GM19467 (cell line): ENCODE measurements at regions not wholly inside any gene's neighbourhood (a gene's known extent, or its start where the extent isn't known, plus 50 kb on each side); places are given as distances from the start of the nearest gene placed in this dataset.
"Not testable (repeated sequence)": the region's sequence is repeated elsewhere in the genome, so short reads cannot be mapped to it uniquely, and the experiment has no call there.

Experiments
- ATAC-seq: cut with Tn5 transposase; IDR thresholded peaks from one replicate; pipeline ENCODE4 v1.9.1; 2021; ENCODE audit warnings: mild to moderate bottlenecking, moderate library complexity; ENCODE audit not compliant: unreplicated experiment

DNA sequence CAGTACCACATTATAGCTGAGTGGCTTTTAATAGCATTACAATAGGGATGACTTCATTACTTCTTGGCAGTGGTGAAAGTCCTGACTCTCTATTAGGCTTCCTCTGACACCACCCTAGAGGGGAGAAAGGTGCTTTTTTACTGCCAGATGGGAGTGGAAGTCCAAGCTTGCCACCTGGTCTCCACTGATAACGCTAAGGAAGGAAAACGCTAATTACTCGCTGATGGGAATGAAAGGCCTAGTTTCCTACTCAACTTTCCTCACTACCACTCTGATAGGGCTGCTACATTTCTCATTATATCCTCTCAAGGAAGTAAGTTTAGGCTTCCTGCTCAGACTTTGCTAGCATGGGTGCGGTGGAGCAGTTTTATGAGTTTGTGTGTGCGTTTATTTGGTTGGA, 62.3 kb upstream of the PAGE3 start:
- no peak for ATAC-seq

- ATAC-seq: no peak
Measured at GRCh38 chrX:55335296-55335695, 70.6 kb upstream of the PAGE3 start.

GRCh38 chrX:55336176-55336575, 71.5 kb upstream of the PAGE3 start:
- ATAC-seq: no peak

DNA sequence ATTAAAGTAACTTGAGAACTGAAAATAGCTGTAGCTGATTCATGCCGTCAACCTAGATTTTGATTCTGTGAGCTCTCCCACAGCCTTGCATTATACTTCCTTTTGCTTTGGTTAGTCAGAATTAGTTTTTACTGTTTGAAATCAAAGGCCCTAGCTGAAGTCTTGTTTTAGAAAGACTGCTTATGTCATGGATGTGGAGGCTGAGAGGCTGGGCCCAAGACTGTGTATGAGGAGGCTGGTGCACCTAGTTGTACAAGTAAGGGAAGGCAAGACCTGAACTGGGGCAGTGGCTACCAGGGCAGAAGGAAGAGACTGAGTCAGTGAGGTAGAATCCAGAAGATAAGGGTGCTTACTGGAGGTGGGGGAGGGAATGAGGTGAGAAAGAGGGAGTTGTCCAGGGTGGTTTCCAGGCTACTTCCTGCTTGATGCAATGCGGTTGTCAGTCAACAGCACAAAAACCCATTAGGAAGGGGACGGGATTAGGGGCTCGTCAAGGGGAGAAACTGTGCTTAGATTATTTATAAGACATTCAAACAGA, 76.2 kb upstream of the PAGE3 start:
- ATAC-seq: no peak

DNA sequence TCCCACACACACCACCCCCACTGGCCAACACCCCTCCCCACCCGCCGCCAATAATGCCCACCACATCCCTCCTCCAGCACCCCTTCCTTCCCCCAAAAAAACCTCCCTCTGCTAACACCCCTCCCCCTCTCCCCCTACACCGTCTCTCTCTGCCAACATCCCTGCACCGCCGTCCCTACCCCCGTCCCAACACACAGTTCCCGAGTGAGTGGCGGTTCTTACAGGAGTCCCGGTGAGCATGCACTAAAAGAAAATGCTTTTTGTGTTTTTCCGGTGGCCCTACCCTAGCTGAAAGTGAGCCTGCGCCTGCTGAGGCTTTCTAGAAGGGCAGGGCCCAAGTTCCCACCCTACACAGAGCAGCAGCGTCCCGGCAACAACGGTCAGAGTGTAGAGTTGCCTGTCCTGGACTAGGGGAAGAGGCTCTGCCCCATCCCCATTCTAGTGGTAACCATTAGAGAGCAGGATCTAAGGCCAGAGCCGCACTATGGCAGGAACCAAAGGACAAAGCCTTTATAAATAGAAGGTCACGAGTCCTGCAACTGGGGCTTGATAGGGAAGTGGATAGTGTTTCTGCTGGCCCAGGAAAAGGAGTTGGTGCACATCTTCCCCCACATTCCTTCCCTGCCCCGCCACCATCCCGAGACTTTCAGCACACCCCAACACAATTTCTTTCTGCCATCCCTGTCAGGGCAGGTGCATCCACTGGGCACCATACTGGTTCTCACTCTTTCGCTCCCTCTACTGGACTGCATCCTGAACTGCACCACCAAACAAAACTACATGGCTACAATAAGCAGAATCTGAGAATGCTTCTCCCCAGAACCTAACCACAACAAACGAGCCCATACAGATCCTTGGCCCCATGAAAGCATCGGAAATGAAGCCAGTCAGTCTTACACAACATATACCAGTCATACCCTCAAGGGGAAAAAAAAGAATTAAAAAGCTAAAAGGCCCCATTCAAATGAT, 78.1 kb upstream of the PAGE3 start:
- ATAC-seq: peak; percentile 71

GRCh38 chrX:55356609-55357008, 91.9 kb upstream of the PAGE3 start:
- no peak for ATAC-seq

DNA sequence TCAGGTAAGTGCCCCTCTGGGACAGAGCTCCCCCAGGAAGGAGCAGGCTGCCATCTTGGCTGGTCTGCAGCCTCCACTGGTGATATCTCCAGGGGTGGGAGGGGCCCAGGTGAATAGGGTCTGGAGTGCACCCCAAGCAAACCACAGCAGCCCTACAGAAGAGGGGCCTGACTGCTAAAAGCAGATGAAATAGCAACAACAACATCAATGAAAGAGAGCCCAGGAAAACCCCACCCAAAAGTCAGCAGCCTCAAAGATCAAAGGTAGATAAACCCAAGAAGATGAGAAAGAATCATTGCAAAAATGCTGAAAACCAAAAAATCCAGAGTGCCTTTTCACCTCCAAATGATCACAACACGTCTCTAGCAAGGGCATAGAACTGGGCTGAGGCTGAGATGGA, 92.5 kb upstream of the PAGE3 start:
- no peak for ATAC-seq

GRCh38 chrX:55379396-55379795, 72.5 kb upstream of the MAGEH1 start:
- no peak for ATAC-seq

- no peak for ATAC-seq
Measured at GRCh38 chrX:55389376-55389775, 62.6 kb upstream of the MAGEH1 start.

DNA sequence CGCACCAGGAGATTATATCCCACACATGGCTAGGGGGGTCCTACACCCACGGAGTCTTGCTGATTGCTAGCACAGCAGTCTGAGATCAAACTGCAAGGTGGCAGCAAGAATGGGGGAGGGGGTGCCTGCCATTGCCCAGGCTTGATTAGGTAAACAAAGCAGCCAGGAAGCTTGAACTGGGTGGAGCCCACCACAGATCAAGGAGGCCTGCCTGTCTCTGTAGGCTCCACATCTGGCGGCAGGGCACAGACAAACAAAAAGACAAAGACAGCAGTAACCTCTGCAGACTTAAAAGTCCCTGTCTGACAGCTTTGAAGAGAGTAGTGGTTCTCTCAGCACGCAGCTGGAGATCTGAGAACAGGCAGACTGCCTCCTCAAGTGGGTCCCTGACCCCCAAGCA, 55.1 kb upstream of the MAGEH1 start:
- not testable (repeated sequence) for ATAC-seq
